Nephron progenitor cell (in vitro differentiated cells): ENCODE measurements at regions not wholly inside any gene's neighbourhood (a gene's known extent, or its start where the extent isn't known, plus 50 kb on each side); places are given as distances from the start of the nearest gene placed in this dataset.
"Not testable (repeated sequence)": the region's sequence is repeated elsewhere in the genome, so short reads cannot be mapped to it uniquely, and the experiment has no call there.

Experiments
- DNase-seq: peaks from one replicate; pipeline ENCODE4 v3.0.0; 2021
- H3K27ac Mint-ChIP-seq: 2 replicates; pipeline ENCODE4 v1.8.0; 2021; ENCODE audit warnings: mild to moderate bottlenecking, moderate library complexity, mixed read lengths
- H3K27me3 Mint-ChIP-seq: 2 replicates; pipeline ENCODE4 v1.8.0; 2021; ENCODE audit warnings: mild to moderate bottlenecking, low read depth, mixed read lengths; ENCODE audit not compliant: poor library complexity
- H3K36me3 Mint-ChIP-seq: 2 replicates; pipeline ENCODE4 v1.8.0; 2021; ENCODE audit warnings: low read depth, mixed read lengths
- H3K4me1 Mint-ChIP-seq: 2 replicates; pipeline ENCODE4 v1.8.0; 2021; ENCODE audit warnings: mixed read lengths
- H3K4me3 Mint-ChIP-seq: 2 replicates; pipeline ENCODE4 v1.8.0; 2021; ENCODE audit warnings: mild to moderate bottlenecking, moderate library complexity, mixed read lengths
- H3K9me3 Mint-ChIP-seq: 2 replicates; pipeline ENCODE4 v1.8.0; 2021; ENCODE audit warnings: mild to moderate bottlenecking, moderate library complexity, mixed read lengths
- TF ChIP-seq, protein P1 (sequence below): fragments of 200-600 bp; sonication (generic); IDR thresholded peaks from 2 replicates; pipeline ENCODE4 v1.5.0; 2021; ENCODE audit warnings: antibody characterized with exemption

DNA sequence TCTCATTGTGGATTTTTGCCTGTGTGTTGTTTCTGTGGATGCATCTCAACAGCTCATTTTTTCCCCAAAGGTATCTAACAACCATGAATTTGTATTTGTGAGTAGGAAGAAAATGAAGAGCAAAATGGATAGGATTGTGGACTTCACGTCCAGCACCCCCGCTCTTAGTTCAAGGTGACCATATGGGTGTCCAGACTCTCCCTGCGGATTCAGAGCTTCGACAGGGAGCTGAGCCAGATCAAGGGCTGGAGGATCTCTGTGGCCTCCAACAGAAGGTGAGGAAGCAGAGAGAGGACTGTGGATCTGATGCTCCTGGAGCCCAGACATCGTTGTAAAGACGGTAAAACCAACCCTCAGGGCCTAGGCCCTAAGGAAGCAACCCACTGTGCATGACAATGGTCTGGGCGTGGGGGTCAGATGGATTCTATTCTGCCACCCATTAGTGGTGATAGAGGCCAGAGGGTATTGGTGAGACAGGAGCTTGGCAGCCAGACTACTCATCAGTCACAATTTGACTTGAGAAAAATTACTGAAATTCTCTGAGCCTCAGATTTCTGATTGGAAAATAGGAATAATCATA lies 659.7 kb upstream of the TMEM132C start:
- Mint-ChIP-seq H3K36me3 (no peaks in the 10 kb centered on the region), H3K4me1 (peaks cover 8% of the 10 kb centered on the region), H3K4me3 (no peak overlapping the region), H3K27me3 (no peaks in the 10 kb centered on the region), H3K9me3 (peaks cover 32% of the 10 kb centered on the region), H3K27ac (no peak overlapping the region)
- no peak for DNase-seq
- TF ChIP-seq, protein P1, sequence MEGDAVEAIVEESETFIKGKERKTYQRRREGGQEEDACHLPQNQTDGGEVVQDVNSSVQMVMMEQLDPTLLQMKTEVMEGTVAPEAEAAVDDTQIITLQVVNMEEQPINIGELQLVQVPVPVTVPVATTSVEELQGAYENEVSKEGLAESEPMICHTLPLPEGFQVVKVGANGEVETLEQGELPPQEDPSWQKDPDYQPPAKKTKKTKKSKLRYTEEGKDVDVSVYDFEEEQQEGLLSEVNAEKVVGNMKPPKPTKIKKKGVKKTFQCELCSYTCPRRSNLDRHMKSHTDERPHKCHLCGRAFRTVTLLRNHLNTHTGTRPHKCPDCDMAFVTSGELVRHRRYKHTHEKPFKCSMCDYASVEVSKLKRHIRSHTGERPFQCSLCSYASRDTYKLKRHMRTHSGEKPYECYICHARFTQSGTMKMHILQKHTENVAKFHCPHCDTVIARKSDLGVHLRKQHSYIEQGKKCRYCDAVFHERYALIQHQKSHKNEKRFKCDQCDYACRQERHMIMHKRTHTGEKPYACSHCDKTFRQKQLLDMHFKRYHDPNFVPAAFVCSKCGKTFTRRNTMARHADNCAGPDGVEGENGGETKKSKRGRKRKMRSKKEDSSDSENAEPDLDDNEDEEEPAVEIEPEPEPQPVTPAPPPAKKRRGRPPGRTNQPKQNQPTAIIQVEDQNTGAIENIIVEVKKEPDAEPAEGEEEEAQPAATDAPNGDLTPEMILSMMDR: no peak

DNA sequence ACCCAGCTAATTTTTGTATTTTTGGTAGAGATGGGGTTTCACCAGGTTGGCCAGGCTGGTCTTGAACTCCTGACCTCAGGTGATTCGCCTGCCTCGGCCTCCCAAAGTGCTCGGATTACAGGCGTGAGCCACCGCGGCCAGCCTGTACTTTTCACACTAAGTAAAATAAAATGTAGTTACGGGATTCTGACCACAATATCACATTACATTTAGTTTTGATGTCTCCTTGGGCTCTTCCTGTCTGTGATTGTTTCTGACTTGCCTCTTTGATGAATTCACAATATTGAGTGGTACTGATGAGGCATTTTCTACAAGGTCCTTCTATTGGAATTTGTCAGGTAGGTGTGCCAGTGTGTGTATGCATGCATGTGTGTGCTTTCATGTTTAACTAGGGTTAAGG lies 658.6 kb upstream of the TMEM132C start:
- DNase-seq, H3K27me3 Mint-ChIP-seq, H3K27ac Mint-ChIP-seq, H3K36me3 Mint-ChIP-seq, H3K4me3 Mint-ChIP-seq: not testable (repeated sequence)
- peaks cover 16% of the 10 kb centered on the region for H3K4me1 Mint-ChIP-seq
- H3K9me3 Mint-ChIP-seq: peaks cover 32% of the 10 kb centered on the region

DNA sequence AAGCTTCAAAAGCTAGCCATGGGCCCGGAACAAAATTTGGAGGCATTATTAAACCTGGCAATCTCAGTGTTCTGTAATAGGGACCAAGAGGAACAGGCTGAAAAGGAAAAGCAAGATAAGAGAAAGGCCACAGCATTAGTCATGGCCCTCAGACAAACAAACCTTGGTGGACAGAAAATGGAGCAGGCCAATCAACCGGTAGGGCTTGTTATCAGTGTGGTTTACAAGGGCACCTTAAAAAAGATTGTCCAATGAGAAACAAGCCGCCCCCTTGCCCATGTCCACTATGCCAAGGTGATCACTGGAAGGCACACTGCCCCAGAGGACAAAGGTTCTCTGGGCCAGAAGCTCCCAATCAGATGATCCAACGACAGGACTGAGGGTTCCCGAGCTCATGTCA lies 653.9 kb upstream of the TMEM132C start:
- DNase-seq: no peak
- no peak overlapping the region for H3K27ac Mint-ChIP-seq
- peaks cover 7% of the 10 kb centered on the region for H3K9me3 Mint-ChIP-seq
- H3K4me1 Mint-ChIP-seq: peaks cover 16% of the 10 kb centered on the region
- TF ChIP-seq, protein P1: no peak
- H3K4me3 Mint-ChIP-seq: no peak overlapping the region
- no peaks in the 10 kb centered on the region for H3K36me3 Mint-ChIP-seq
- peaks cover 2% of the 10 kb centered on the region for H3K27me3 Mint-ChIP-seq

DNA sequence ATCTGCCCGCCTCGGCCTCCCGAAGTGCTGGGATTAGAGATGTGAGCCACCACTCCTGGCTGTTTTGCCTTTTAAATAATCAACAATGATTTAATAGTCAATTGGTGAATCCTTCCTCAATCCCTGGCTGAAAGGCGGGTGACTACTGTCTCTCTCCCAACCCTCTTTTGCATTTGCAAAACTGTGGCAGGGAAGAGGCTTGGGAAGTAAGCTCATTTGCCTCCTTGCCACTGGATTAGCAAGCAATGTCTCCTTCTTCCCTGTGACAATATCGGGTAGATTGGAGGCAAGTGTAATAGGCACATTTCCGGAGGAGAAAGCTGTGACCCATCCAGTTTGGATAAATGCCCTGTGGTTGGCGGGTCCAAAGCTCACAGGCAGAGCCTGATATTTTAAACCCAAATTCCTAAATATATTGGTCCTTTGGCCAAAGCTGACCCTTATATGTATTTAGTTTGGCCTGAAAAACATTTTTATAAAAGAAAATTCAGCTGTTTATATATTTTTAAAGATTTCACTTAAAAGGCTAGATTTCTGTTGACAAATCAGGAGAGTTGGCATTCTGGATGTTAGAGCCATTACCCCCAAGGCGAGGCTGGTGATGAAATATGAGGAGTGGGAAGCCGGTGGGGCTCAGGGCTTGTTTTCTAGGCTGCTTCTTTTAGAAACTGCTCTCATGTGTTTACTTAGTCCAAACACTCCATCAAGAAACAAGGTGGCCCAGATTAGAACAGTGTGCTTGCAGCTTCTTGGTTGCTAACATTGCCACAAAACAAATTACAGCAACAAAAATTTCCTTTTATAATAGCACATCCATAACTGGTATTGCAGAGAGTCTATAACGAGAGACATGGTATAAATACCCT lies 646.9 kb upstream of the TMEM132C start:
- peaks cover 17% of the 10 kb centered on the region for H3K27me3 Mint-ChIP-seq
- no peak overlapping the region for H3K4me3 Mint-ChIP-seq
- no peaks in the 10 kb centered on the region for H3K9me3 Mint-ChIP-seq
- TF ChIP-seq, protein P1: no peak
- no peaks in the 10 kb centered on the region for H3K36me3 Mint-ChIP-seq
- no peak for DNase-seq
- no peak overlapping the region for H3K27ac Mint-ChIP-seq
- peaks cover 20% of the 10 kb centered on the region for H3K4me1 Mint-ChIP-seq

DNA sequence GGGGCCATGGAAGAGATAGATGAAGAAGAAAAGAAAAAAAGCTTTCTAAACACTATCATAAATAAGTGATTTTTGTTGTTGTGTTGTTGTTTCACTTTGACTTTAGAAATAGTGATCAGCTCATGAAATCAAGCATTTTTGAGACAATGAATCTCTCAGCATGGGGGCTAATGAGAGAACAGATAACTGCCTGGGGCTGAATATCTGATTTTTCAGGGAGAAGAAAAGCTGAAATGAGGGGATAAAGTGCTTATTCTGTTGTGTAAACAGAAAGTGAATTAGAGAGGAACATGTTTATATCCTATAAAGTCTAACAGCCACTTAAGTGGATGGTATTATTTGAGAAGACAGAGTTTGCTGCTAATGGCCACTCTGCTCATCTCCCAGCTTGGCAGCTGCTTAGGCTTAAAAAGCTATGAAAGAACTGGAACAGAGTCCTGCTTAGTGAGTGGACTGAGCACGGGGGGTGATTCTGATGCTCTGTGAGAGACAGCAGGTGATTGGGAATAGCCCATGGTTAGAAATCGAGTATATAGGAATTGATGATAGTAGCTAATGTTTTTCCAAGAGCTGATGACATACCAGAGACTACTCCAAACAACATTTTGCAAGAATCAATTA lies 646.1 kb upstream of the TMEM132C start:
- Mint-ChIP-seq H3K27me3 (peaks cover 17% of the 10 kb centered on the region), H3K4me1 (peaks cover 20% of the 10 kb centered on the region), H3K9me3 (no peaks in the 10 kb centered on the region), H3K36me3 (no peaks in the 10 kb centered on the region), H3K4me3 (no peak overlapping the region), H3K27ac (no peak overlapping the region)
- TF ChIP-seq, protein P1: no peak
- DNase-seq: no peak

DNA sequence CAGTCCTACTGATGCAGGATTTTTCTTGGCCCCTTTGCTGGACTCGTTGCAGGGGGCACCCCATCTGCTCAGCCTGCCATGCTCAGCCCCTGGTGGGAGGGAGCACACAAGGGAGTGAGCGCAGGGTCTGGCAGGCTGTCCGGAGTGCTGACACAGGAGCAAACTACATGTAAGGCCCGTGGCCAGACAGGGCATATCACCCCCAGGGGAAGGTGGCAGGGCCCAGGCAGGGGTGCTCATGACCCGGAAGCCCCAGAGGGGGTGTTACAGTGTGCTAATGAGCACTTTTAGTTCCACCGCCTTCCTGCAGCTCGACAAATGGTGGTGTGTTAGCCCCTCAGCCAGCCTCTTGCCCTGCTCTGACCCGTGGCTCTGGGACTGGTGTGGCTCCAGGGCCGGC lies 645.6 kb upstream of the TMEM132C start:
- TF ChIP-seq, protein P1: no peak
- Mint-ChIP-seq H3K27me3 (peaks cover 17% of the 10 kb centered on the region), H3K4me1 (peaks cover 20% of the 10 kb centered on the region), H3K36me3 (no peaks in the 10 kb centered on the region), H3K9me3 (no peaks in the 10 kb centered on the region), H3K4me3 (no peak overlapping the region), H3K27ac (no peak overlapping the region)
- DNase-seq: no peak
